HG03060 (cell line): ENCODE measurements at regions not wholly inside any gene's neighbourhood (a gene's known extent, or its start where the extent isn't known, plus 50 kb on each side); places are given as distances from the start of the nearest gene placed in this dataset.
"Not testable (repeated sequence)": the region's sequence is repeated elsewhere in the genome, so short reads cannot be mapped to it uniquely, and the experiment has no call there.

Experiments
- ATAC-seq: cut with Tn5 transposase; IDR thresholded peaks from one replicate; pipeline ENCODE4 v1.9.1; 2021; ENCODE audit warnings: low read depth, moderate number of reproducible peaks; ENCODE audit not compliant: unreplicated experiment

GRCh38 chr10:33635967-33636515 lies 301.6 kb upstream of the NRP1 start:
- ATAC-seq = no peak

- ATAC-seq = no peak
Observed at GRCh38 chr10:33632432-33632831, 298.0 kb upstream of the NRP1 start.

- ATAC-seq = no peak
Observed at GRCh38 chr10:33631991-33632390, 297.5 kb upstream of the NRP1 start.

GRCh38 chr10:33630761-33631160 lies 296.3 kb upstream of the NRP1 start:
- no peak for ATAC-seq

- no peak for ATAC-seq
Observed at GRCh38 chr10:33627611-33628010, 293.1 kb upstream of the NRP1 start.

- no peak for ATAC-seq
Observed at GRCh38 chr10:33626798-33627466, 292.5 kb upstream of the NRP1 start.

- no peak for ATAC-seq
Observed at GRCh38 chr10:33623669-33624068, 289.2 kb upstream of the NRP1 start.

GRCh38 chr10:33621101-33621500 lies 286.6 kb upstream of the NRP1 start:
- no peak for ATAC-seq

- no peak for ATAC-seq
Observed at GRCh38 chr10:33618196-33618595, 283.7 kb upstream of the NRP1 start.

GRCh38 chr10:33617381-33618080 lies 283.1 kb upstream of the NRP1 start:
- no peak for ATAC-seq

- ATAC-seq = no peak
Observed at GRCh38 chr10:33616956-33617355, 282.5 kb upstream of the NRP1 start.

- no peak for ATAC-seq
Observed at GRCh38 chr10:33612551-33612950, 278.1 kb upstream of the NRP1 start.

GRCh38 chr10:33612116-33612515 lies 277.6 kb upstream of the NRP1 start:
- ATAC-seq = no peak

- ATAC-seq = no peak
Observed at GRCh38 chr10:33611423-33611822, 277.0 kb upstream of the NRP1 start.

GRCh38 chr10:33609546-33609945 lies 275.1 kb upstream of the NRP1 start:
- ATAC-seq = no peak

- ATAC-seq = no peak
Observed at GRCh38 chr10:33602278-33602677, 267.8 kb upstream of the NRP1 start.

GRCh38 chr10:33600381-33600780 lies 265.9 kb upstream of the NRP1 start:
- no peak for ATAC-seq

GRCh38 chr10:33596422-33596821 lies 262.0 kb upstream of the NRP1 start:
- no peak for ATAC-seq

- ATAC-seq = no peak
Observed at GRCh38 chr10:33594475-33594874, 260.0 kb upstream of the NRP1 start.

- ATAC-seq = no peak
Observed at GRCh38 chr10:33588974-33589600, 254.6 kb upstream of the NRP1 start.

- not testable (repeated sequence) for ATAC-seq
Observed at GRCh38 chr10:33584596-33584995, 250.1 kb upstream of the NRP1 start.

- ATAC-seq = no peak
Observed at GRCh38 chr10:33579996-33580395, 245.5 kb upstream of the NRP1 start.
